ENCODE measurements at regions not wholly inside any gene's neighbourhood (a gene's known extent, or its start where the extent isn't known, plus 50 kb on each side); places are given as distances from the start of the nearest gene placed in this dataset.

DNA sequence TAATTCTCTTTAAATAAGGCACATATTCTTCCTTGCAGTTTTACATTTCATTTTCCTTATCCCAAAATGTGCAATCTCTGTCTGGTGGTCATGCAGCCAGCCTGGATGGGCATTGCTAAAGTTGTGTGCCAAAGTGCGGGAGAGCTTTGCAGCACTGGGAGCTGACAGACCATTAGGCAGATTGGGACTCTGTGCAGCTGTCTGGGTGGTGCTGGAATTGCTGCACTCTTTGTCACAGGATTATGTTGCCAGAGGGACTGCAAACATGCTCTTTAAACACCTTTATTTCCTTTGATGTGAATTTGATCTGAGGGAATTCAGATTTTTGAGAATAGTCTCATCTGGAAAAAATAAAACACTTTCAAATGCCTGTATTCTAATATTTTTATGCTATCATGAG lies 956.2 kb upstream of the DIAPH2 start:
- Histone ChIP-seq H3K27me3 (peaks cover 0 to 39% of the 10 kb centered on the region in 2 donors), H3K4me1 (no peaks in the 10 kb centered on the region), H3K36me3 (no peaks in the 10 kb centered on the region), H3K4me3 (no peak overlapping the region), H3K27ac (no peak overlapping the region), H3K9me3 (no peaks in the 10 kb centered on the region)
- TF ChIP-seq, protein P1, sequence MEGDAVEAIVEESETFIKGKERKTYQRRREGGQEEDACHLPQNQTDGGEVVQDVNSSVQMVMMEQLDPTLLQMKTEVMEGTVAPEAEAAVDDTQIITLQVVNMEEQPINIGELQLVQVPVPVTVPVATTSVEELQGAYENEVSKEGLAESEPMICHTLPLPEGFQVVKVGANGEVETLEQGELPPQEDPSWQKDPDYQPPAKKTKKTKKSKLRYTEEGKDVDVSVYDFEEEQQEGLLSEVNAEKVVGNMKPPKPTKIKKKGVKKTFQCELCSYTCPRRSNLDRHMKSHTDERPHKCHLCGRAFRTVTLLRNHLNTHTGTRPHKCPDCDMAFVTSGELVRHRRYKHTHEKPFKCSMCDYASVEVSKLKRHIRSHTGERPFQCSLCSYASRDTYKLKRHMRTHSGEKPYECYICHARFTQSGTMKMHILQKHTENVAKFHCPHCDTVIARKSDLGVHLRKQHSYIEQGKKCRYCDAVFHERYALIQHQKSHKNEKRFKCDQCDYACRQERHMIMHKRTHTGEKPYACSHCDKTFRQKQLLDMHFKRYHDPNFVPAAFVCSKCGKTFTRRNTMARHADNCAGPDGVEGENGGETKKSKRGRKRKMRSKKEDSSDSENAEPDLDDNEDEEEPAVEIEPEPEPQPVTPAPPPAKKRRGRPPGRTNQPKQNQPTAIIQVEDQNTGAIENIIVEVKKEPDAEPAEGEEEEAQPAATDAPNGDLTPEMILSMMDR (IDR thresholded peaks at IDR 0.05), result no peak
- TF ChIP-seq POLR2AphosphoS5 (IDR thresholded peaks at IDR 0.05) (no peak), POLR2A (IDR thresholded peaks at IDR 0.05) (no peak)
- intact Hi-C loops (cut with DNase I; ENCODE audit: low total_unique reads), result no loop called here
- no peak for DNase-seq (ENCODE audit: low spot score in 2 of 2)

DNA sequence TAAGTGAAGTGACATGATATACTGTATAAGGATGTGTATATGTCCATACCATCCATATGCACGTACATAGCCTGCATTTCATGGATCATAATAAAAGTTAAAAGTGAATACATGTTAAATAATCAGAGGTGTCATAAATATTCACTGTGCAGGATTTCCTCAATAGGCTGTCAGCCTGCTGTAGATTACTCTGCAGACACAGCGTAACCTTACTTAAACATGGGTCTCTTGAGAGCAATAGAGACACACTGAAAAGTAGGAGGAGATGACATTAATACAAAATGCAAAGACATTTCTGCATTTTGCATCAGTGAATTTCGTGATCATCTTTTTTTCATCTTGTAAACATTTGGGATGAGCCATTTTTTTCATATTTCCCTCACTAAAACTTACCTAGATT lies 955.2 kb upstream of the DIAPH2 start:
- H3K27me3 ChIP-seq, result peaks cover 0 to 38% of the 10 kb centered on the region in 2 donors
- no peak for DNase-seq (ENCODE audit: low spot score in 2 of 2)
- TF ChIP-seq POLR2AphosphoS5 (IDR thresholded peaks at IDR 0.05) (no peak), POLR2A (IDR thresholded peaks at IDR 0.05) (no peak)
- TF ChIP-seq, protein P1 (IDR thresholded peaks at IDR 0.05), result no peak
- no peaks in the 10 kb centered on the region for H3K4me1 ChIP-seq
- H3K9me3 ChIP-seq, result no peaks in the 10 kb centered on the region
- H3K4me3 ChIP-seq, result no peak overlapping the region
- H3K36me3 ChIP-seq, result no peaks in the 10 kb centered on the region
- intact Hi-C loops (cut with DNase I; ENCODE audit: low total_unique reads), result no loop called here
- no peak overlapping the region for H3K27ac ChIP-seq

DNA sequence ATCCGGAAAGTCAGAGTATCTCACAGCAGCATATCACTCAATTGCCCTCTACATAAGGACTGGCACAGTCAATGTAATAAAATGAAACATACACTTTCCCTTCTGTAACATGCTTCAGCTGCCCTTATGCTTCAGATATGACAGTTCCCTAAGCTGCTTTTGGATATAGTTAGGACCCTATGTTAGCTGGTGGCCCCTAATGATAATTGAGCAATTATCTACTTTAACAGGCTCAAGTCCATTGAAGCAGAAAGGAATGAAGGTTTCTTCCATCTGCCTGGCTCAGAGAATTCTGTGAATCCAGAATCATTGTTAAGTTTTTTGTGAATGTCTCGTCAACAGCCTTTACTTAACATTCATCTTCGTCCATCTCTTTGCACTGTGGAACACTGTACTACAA lies 951.2 kb upstream of the DIAPH2 start:
- no peak for TF ChIP-seq POLR2AphosphoS5 (IDR thresholded peaks at IDR 0.05)
- TF ChIP-seq, protein P1 (IDR thresholded peaks at IDR 0.05), result no peak
- no peak for TF ChIP-seq POLR2A (IDR thresholded peaks at IDR 0.05)
- no peaks in the 10 kb centered on the region for H3K4me1 ChIP-seq
- H3K4me3 ChIP-seq, result no peak overlapping the region
- no peaks in the 10 kb centered on the region for H3K9me3 ChIP-seq
- no peaks in the 10 kb centered on the region for H3K36me3 ChIP-seq
- intact Hi-C loops (cut with DNase I; ENCODE audit: low total_unique reads), result no loop called here
- peaks cover 0 to 27% of the 10 kb centered on the region in 2 donors for H3K27me3 ChIP-seq
- no peak overlapping the region for H3K27ac ChIP-seq
- DNase-seq (ENCODE audit: low spot score in 2 of 2), result no peak

DNA sequence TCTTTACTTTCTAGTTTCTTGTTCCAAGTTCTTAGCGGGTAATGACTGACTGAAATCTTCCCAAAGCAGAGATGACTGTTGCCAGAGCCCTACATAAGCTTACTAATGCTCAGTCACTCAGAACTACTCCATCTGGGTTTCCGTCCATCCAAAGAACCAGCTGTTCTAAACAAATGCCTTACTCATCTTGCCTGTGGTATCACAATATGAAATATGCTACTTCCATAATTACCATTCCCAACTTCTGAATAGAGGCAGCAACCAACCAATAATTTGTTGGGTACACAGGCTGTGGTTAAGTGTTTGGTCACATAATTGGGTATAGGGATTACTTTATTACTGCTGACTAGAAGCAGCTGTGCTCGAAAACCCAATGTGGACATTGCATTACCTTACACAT lies 930.2 kb upstream of the DIAPH2 start:
- H3K36me3 ChIP-seq, result no peaks in the 10 kb centered on the region
- intact Hi-C loops (cut with DNase I; ENCODE audit: low total_unique reads), result no loop called here
- no peaks in the 10 kb centered on the region for H3K4me1 ChIP-seq
- H3K27ac ChIP-seq, result no peak overlapping the region
- no peak for DNase-seq (ENCODE audit: low spot score in 2 of 2)
- peaks cover 0 to 8% of the 10 kb centered on the region in 2 donors for H3K9me3 ChIP-seq
- H3K4me3 ChIP-seq, result no peak overlapping the region
- TF ChIP-seq POLR2AphosphoS5 (IDR thresholded peaks at IDR 0.05), result no peak
- TF ChIP-seq POLR2A (IDR thresholded peaks at IDR 0.05), result no peak
- TF ChIP-seq, protein P1 (IDR thresholded peaks at IDR 0.05), result no peak
- peaks cover 0 to 21% of the 10 kb centered on the region in 2 donors for H3K27me3 ChIP-seq

DNA sequence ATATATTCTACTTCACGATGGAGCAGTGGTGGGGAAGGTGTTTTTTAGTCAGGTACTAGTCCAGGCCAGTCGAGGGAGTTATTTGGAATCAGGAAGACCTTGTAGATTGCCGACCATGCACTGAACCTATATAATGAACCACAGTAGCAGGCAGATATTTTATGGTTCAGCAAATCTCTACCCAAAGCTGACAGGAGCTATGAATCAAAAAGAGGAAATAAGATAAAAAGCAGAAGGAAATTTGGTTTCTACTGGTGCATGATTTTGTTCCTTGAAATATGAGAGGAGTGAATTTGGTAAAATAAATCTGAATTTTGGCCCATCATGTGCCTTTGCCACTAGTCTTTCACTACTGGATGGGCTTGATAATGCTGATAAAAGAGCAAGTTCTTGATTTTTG lies 924.3 kb upstream of the DIAPH2 start:
- Histone ChIP-seq H3K4me1 (no peaks in the 10 kb centered on the region), H3K27me3 (peaks cover 0 to 13% of the 10 kb centered on the region in 2 donors)
- intact Hi-C loops (cut with DNase I; ENCODE audit: low total_unique reads), result no loop called here

More for the DNA sequence above, 924.3 kb upstream of the DIAPH2 start:
- Histone ChIP-seq H3K9me3 (no peaks in the 10 kb centered on the region), H3K27ac (no peak overlapping the region), H3K4me3 (no peak overlapping the region), H3K36me3 (no peaks in the 10 kb centered on the region)
- DNase-seq (ENCODE audit: low spot score in 2 of 2), result no peak
- TF ChIP-seq, protein P1 (IDR thresholded peaks at IDR 0.05), result no peak
- TF ChIP-seq POLR2A (IDR thresholded peaks at IDR 0.05) (no peak), POLR2AphosphoS5 (IDR thresholded peaks at IDR 0.05) (no peak)

All from breast epithelium (tissue), 4 donors.